Astrocyte of the spinal cord (primary cell): ENCODE measurements at regions not wholly inside any gene's neighbourhood (a gene's known extent, or its start where the extent isn't known, plus 50 kb on each side); places are given as distances from the start of the nearest gene placed in this dataset.
A peak's percentile ranks its signal among the peaks of the same experiment; 100 is the strongest.

Experiments
- DNase-seq: peaks from one replicate; pipeline ENCODE4 v3.0.0; 2011; ENCODE audit warnings: low read depth, low spot score
- H3K4me3 ChIP-seq: 2 replicates; pipeline ENCODE4 v1.5.1; 2011; ENCODE audit warnings: low read depth, mild to moderate bottlenecking, low read length, moderate library complexity
- in situ Hi-C: cut with HindIII; loops from 2 replicates; pipeline ENCODE4 v1.10.0; 2017; ENCODE audit warnings: low sequenced_read_pairs
- TF ChIP-seq, protein P1 (sequence below): IDR thresholded peaks from 2 replicates; pipeline ENCODE4 v1.5.1; 2012; ENCODE audit warnings: low read depth, mild to moderate bottlenecking, low read length, inconsistent platforms

- in situ Hi-C loops: no loop called here
- TF ChIP-seq, protein P1, sequence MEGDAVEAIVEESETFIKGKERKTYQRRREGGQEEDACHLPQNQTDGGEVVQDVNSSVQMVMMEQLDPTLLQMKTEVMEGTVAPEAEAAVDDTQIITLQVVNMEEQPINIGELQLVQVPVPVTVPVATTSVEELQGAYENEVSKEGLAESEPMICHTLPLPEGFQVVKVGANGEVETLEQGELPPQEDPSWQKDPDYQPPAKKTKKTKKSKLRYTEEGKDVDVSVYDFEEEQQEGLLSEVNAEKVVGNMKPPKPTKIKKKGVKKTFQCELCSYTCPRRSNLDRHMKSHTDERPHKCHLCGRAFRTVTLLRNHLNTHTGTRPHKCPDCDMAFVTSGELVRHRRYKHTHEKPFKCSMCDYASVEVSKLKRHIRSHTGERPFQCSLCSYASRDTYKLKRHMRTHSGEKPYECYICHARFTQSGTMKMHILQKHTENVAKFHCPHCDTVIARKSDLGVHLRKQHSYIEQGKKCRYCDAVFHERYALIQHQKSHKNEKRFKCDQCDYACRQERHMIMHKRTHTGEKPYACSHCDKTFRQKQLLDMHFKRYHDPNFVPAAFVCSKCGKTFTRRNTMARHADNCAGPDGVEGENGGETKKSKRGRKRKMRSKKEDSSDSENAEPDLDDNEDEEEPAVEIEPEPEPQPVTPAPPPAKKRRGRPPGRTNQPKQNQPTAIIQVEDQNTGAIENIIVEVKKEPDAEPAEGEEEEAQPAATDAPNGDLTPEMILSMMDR: no peak
- no peak overlapping the region for H3K4me3 ChIP-seq
- DNase-seq: no peak
Measured at GRCh38 chr16:77574867-77575624, 140.2 kb upstream of the ADAMTS18 start.

- no peak for DNase-seq
- H3K4me3 ChIP-seq: no peak overlapping the region
- in situ Hi-C loops: no loop called here
- TF ChIP-seq, protein P1: no peak
Measured at GRCh38 chr16:77579351-77579891, 142.9 kb upstream of the NUDT7 start.

DNA sequence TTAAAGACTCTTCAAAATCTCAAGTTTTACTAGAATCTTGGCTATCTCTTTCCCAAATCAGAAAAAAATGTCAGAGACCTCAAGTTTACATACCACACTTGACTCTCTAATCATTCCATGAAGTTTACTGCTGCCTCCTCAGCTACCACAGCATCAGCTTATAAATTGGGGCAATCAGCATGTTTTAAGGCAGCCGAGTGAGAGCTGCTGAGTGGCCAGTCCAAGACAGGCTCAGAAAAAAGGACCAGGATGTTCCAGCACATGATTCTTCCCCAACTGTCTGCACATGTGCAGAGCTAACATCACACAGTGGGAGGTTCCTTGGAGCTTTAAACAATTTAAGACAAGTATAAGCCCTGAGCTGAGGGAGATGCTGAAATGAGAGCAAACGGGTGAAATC, 140.6 kb upstream of the NUDT7 start:
- peak; percentile 34 for DNase-seq
- TF ChIP-seq, protein P1: no peak
- H3K4me3 ChIP-seq: no peak overlapping the region
- in situ Hi-C loops: no loop called here

GRCh38 chr16:77584205-77584859, 138.0 kb upstream of the NUDT7 start:
- H3K4me3 ChIP-seq: no peak overlapping the region
- DNase-seq: peak; percentile 83
- in situ Hi-C loops: no loop called here
- TF ChIP-seq, protein P1: peak; percentile 79

DNA sequence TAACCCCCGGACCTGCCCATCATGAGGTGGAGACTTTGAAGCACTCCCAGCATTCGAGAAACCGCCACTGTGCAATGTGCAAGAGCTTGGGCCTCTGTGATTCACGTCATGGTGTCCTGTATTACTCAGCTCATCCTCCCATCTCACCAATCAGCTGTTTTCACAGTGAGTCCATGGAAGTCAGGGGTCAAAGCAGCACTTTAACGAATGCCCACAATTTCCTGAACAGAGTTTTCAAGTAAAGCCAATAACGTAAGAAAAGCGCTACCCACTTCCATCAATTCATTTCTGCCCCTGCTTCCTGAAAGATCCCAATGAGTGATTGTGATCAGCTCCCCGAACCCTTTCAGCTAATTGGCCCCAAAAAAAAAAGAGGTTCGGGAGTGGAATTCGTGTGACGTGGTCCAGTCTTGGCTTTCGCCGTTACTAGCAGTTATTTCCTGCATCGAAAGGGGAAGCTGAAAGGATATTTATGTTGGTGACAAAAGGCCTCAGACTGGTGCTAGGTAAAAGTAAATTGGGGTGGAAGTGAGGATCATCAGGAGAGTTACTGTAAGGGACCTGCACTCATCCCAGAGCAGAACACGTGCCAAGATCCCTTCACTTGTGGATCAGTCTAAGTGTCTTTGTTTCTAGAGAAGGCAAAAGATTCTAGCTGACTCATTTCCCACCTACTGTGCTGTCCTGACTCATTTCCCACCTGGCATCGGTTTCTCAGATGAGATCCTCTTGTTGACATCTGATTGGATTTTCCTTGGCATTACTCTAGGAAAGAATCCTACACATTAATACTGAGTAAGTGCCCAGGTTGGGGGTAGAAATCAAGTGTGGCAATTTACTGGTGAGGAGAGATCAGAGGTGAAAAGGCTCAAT, 136.7 kb upstream of the NUDT7 start:
- TF ChIP-seq, protein P1: no peak
- peak; percentile 96 for DNase-seq
- H3K4me3 ChIP-seq: no peak overlapping the region

DNA sequence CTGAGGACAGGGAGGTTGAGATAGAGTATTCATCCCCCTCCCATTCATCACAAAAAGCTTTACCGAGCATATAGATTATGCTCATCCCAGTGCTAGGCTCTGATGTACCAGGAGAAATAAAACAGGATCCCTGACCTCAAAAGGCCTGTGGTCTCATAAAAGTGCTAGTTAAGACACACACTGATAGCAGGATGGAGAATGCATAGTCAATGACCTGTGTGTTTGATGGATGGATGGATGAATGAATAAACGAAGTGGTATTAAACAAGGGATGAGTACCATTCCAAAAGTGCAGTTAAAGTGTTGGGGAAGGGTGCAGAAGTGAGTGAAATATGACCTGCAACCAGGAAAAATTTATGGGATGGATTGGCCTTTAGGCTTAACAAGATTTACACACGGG, 133.9 kb upstream of the NUDT7 start:
- TF ChIP-seq, protein P1: no peak
- in situ Hi-C loops: no loop called here
- no peak overlapping the region for H3K4me3 ChIP-seq
- no peak for DNase-seq

More for the DNA sequence above, 136.7 kb upstream of the NUDT7 start:
- in situ Hi-C loops: no loop called here
